Esophagus squamous epithelium (tissue), 5 donors: ENCODE measurements at regions not wholly inside any gene's neighbourhood (a gene's known extent, or its start where the extent isn't known, plus 50 kb on each side); places are given as distances from the start of the nearest gene placed in this dataset.

ENCODE experiments used
- DNase-seq: peaks from one replicate; lab custom pipeline; 2025; lab: John Stamatoyannopoulos, UW
- H3K27ac ChIP-seq, 4 donors: fragments of 200-600 bp; sonication (generic); one replicate each; pipeline ENCODE4 v1.5.1; 2016 to 2019; ENCODE audit warnings: mild to moderate bottlenecking in 1 of 4
- H3K27me3 ChIP-seq, 4 donors: fragments of 200-600 bp; sonication (generic); 1 replicate in 3 of 4; 2 replicates in 1 of 4; pipeline versions ENCODE4 v1.5.1 to v1.6.0; 2017 to 2021; ENCODE audit warnings: antibody characterized with exemption in 1 of 4
- H3K36me3 ChIP-seq, 3 donors: fragments of 200-600 bp; sonication (generic); one replicate each; pipeline ENCODE4 v1.5.1; 2016 to 2019
- H3K4me1 ChIP-seq, 3 donors: fragments of 200-600 bp; sonication (generic); one replicate each; pipeline ENCODE4 v1.5.1; 2017 to 2019
- H3K4me3 ChIP-seq, 4 donors: fragments of 200-600 bp; sonication (generic); 1 replicate in 3 of 4; 2 replicates in 1 of 4; pipeline ENCODE4 v1.5.1; 2016 to 2019; ENCODE audit warnings: mild to moderate bottlenecking in 2 of 4, moderate library complexity in 1 of 4
- H3K9me3 ChIP-seq, 3 donors: fragments of 200-600 bp; sonication (generic); one replicate each; pipeline ENCODE4 v1.5.1; 2016 to 2019
- CTCF ChIP-seq, 6 experiments: fragments of 450-650 bp in 4 of 6; fragments of 200-600 bp in 2 of 6; sonication (generic) in 2 of 6; IDR thresholded peaks; one replicate each; pipeline ENCODE4 v1.5.1; 2016 to 2019; ENCODE audit warnings: antibody characterized with exemption in 6 of 6, mild to moderate bottlenecking in 4 of 6, moderate library complexity in 4 of 6
- POLR2A ChIP-seq, 4 donors: fragments of 450-650 bp; IDR thresholded peaks; one replicate each; pipeline ENCODE4 v1.6.1; 2017; ENCODE audit warnings: antibody characterized with exemption in 4 of 4, mild to moderate bottlenecking in 4 of 4, moderate library complexity in 3 of 4
- WGBS, 2 donors: methylation state at CpG; one replicate each; pipeline ENCODE4 v1.1.5; 2018; 5-methylcytosine and 5-hydroxymethylcytosine counted together
- intact Hi-C: fragments of 100-400 bp; cut with DNase I; formaldehyde crosslinking; loops from one replicate; pipeline ENCODE4 v1.15.0; 2022
- donor health status: DM: yes; HTN: yes; CAD: no.

GRCh38 chr7:18393465-18394118 is 102.0 kb upstream of the HDAC9 start:
- no peak overlapping the region for H3K4me3 ChIP-seq
- intact Hi-C loops, result no loop called here

GRCh38 chr7:18395868-18396267 is 99.7 kb upstream of the HDAC9 start:
- intact Hi-C loops, result no loop called here
- 73 to 89% methylated on average over 1 of the region's 1 CpG for WGBS, 2 donors
- no peak for TF ChIP-seq POLR2A (IDR thresholded peaks at IDR 0.05)
- no peak for TF ChIP-seq CTCF (IDR thresholded peaks at IDR 0.05)
- no peaks in the 10 kb centered on the region for H3K36me3 ChIP-seq
- no peak for DNase-seq
- no peaks in the 10 kb centered on the region for H3K27me3 ChIP-seq
- H3K9me3 ChIP-seq, result no peaks in the 10 kb centered on the region
- H3K4me1 ChIP-seq, result peaks cover 0 to 9% (median 0%) of the 10 kb centered on the region in 3 donors
- H3K4me3 ChIP-seq, result no peak overlapping the region
- no peak overlapping the region for H3K27ac ChIP-seq

More at GRCh38 chr7:18393465-18394118, 102.0 kb upstream of the HDAC9 start:
- no peak overlapping the region for H3K27ac ChIP-seq
- 55 to 62% methylated on average over 4 of the region's 4 CpGs for WGBS, 2 donors
- peaks cover 3 to 27% (median 5%) of the 10 kb centered on the region in 3 donors for H3K4me1 ChIP-seq
- no peaks in the 10 kb centered on the region for H3K9me3 ChIP-seq
- H3K36me3 ChIP-seq, result no peaks in the 10 kb centered on the region
- DNase-seq, result no peak
- TF ChIP-seq CTCF (IDR thresholded peaks at IDR 0.05) (no peak), POLR2A (IDR thresholded peaks at IDR 0.05) (no peak)
- no peaks in the 10 kb centered on the region for H3K27me3 ChIP-seq

- Histone ChIP-seq H3K4me3 (no peak overlapping the region), H3K4me1 (peaks cover 0 to 4% (median 0%) of the 10 kb centered on the region in 3 donors), H3K36me3 (no peaks in the 10 kb centered on the region), H3K27me3 (no peaks in the 10 kb centered on the region), H3K27ac (no peak overlapping the region), H3K9me3 (no peaks in the 10 kb centered on the region)
- intact Hi-C loops, result no loop called here
- DNase-seq, result no peak
- TF ChIP-seq CTCF (IDR thresholded peaks at IDR 0.05) (no peak), POLR2A (IDR thresholded peaks at IDR 0.05) (no peak)
- 82 to 83% methylated on average over 5 of the region's 5 CpGs for WGBS, 2 donors
These were observed 98.6 kb upstream of the HDAC9 start for GRCh38 chr7:18396953-18397352.

GRCh38 chr7:18399436-18400235 is 95.9 kb upstream of the HDAC9 start:
- no peak overlapping the region for H3K27ac ChIP-seq
- TF ChIP-seq POLR2A (IDR thresholded peaks at IDR 0.05) (no peak), CTCF (IDR thresholded peaks at IDR 0.05) (no peak)
- 84 to 88% methylated on average over 4 of the region's 4 CpGs for WGBS, 2 donors
- no peak overlapping the region for H3K4me3 ChIP-seq
- intact Hi-C loops, result no loop called here
- no peak for DNase-seq
- no peaks in the 10 kb centered on the region for H3K36me3 ChIP-seq
- no peaks in the 10 kb centered on the region for H3K9me3 ChIP-seq
- H3K4me1 ChIP-seq, result no peaks in the 10 kb centered on the region
- no peaks in the 10 kb centered on the region for H3K27me3 ChIP-seq

- Histone ChIP-seq H3K9me3 (no peaks in the 10 kb centered on the region), H3K4me3 (no peak overlapping the region), H3K4me1 (no peaks in the 10 kb centered on the region), H3K27me3 (no peaks in the 10 kb centered on the region), H3K36me3 (no peaks in the 10 kb centered on the region), H3K27ac (no peak overlapping the region)
- DNase-seq, result no peak
- 78 to 91% methylated on average over 2 of the region's 2 CpGs for WGBS, 2 donors
- intact Hi-C loops, result no loop called here
- TF ChIP-seq CTCF (IDR thresholded peaks at IDR 0.05) (no peak), POLR2A (IDR thresholded peaks at IDR 0.05) (no peak)
These were observed 95.3 kb upstream of the HDAC9 start for GRCh38 chr7:18400275-18400674.
